GM23338 (cell line): ENCODE measurements at regions not wholly inside any gene's neighbourhood (a gene's known extent, or its start where the extent isn't known, plus 50 kb on each side); places are given as distances from the start of the nearest gene placed in this dataset.

Experiments
- ATAC-seq: fragments of 200-7000 bp; cut with Tn5 transposase; 3 replicates; pipeline ENCODE4 v1.9.1; 2020
- DNase-seq: peaks from one replicate; pipeline ENCODE4 v3.0.0-alpha.2; 2015; ENCODE audit warnings: low spot score
- H2AFZ ChIP-seq: fragments of 200-600 bp; sonication (generic); 2 replicates; pipeline ENCODE4 v1.8.0; 2016; ENCODE audit warnings: antibody characterized with exemption, mild to moderate bottlenecking, moderate library complexity
- H3F3A ChIP-seq: fragments of 200-600 bp; sonication (generic); replicated peaks from 2 replicates; pipeline ENCODE4 v1.8.0; 2017; ENCODE audit warnings: antibody characterized with exemption, mixed run types, low read depth
- H3K27ac ChIP-seq: fragments of 200-600 bp; sonication (generic); 2 replicates; pipeline ENCODE4 v1.6.1; 2016; ENCODE audit warnings: low read depth
- H3K27me3 ChIP-seq: fragments of 200-600 bp; sonication (generic); 2 replicates; pipeline ENCODE4 v1.8.0; 2016; ENCODE audit warnings: mild to moderate bottlenecking, mixed run types, moderate library complexity; ENCODE audit not compliant: insufficient read depth
- H3K36me3 ChIP-seq: fragments of 200-600 bp; sonication (generic); 2 replicates; pipeline ENCODE4 v1.8.0; 2016; ENCODE audit warnings: mild to moderate bottlenecking; ENCODE audit not compliant: insufficient read depth
- H3K4me1 ChIP-seq: fragments of 200-600 bp; sonication (generic); 2 replicates; pipeline ENCODE4 v1.8.0; 2016; ENCODE audit warnings: mild to moderate bottlenecking, moderate library complexity; ENCODE audit not compliant: insufficient read depth
- H3K4me2 ChIP-seq: fragments of 200-600 bp; sonication (generic); 2 replicates; pipeline ENCODE4 v1.7.1; 2017; ENCODE audit warnings: mixed run types
- H3K4me3 ChIP-seq: fragments of 200-600 bp; sonication (generic); 2 replicates; pipeline ENCODE4 v1.6.1; 2016; ENCODE audit warnings: mixed run types
- H3K79me2 ChIP-seq: fragments of 200-600 bp; sonication (generic); replicated peaks from 2 replicates; pipeline ENCODE4 v1.8.0; 2017; ENCODE audit warnings: mild to moderate bottlenecking; ENCODE audit not compliant: insufficient read depth
- H3K9me2 ChIP-seq: fragments of 200-600 bp; sonication (generic); 2 replicates; pipeline ENCODE4 v1.8.0; 2017; ENCODE audit not compliant: insufficient read depth
- H4K20me1 ChIP-seq: fragments of 200-600 bp; sonication (generic); replicated peaks from 2 replicates; pipeline ENCODE4 v1.8.0; 2017; ENCODE audit warnings: mild to moderate bottlenecking; ENCODE audit not compliant: insufficient read depth
- H3K27ac Mint-ChIP-seq: 2 replicates; pipeline ENCODE4 v1.8.0; 2020; ENCODE audit warnings: inconsistent platforms, mild to moderate bottlenecking, moderate library complexity, mixed read lengths
- H3K27me3 Mint-ChIP-seq: 3 replicates; pipeline ENCODE4 v1.8.0; 2022; ENCODE audit warnings: low read depth, mild to moderate bottlenecking, moderate library complexity, mixed read lengths, inconsistent platforms; ENCODE audit not compliant: insufficient read depth, poor library complexity
- H3K36me3 Mint-ChIP-seq: 3 replicates; pipeline ENCODE4 v1.8.0; 2021; ENCODE audit warnings: low read depth, mild to moderate bottlenecking, inconsistent platforms, moderate library complexity, mixed read lengths
- H3K4me1 Mint-ChIP-seq: 3 replicates; pipeline ENCODE4 v1.8.0; 2020; ENCODE audit warnings: mild to moderate bottlenecking, inconsistent platforms, mixed read lengths
- H3K4me3 Mint-ChIP-seq: 3 replicates; pipeline ENCODE4 v1.8.0; 2021; ENCODE audit warnings: moderate library complexity, mild to moderate bottlenecking, inconsistent platforms, mixed read lengths
- H3K9me3 Mint-ChIP-seq: 3 replicates; pipeline ENCODE4 v1.8.0; 2020; ENCODE audit warnings: moderate library complexity, mild to moderate bottlenecking, inconsistent platforms, mixed read lengths
- JUNB ChIP-seq: IDR thresholded peaks from one replicate; pipeline ENCODE4 v1.6.1; 2016; ENCODE audit warnings: antibody characterized with exemption; ENCODE audit not compliant: unreplicated experiment
- STAT1 ChIP-seq: IDR thresholded peaks from one replicate; pipeline ENCODE4 v1.6.1; 2016; ENCODE audit warnings: antibody characterized with exemption; ENCODE audit not compliant: unreplicated experiment
- ZNF114 ChIP-seq: fragments of 250-450 bp; sonication (Bioruptor Pico); IDR thresholded peaks from 2 replicates; pipeline ENCODE4 v1.5.0; 2020; ENCODE audit warnings: mild to moderate bottlenecking, moderate library complexity
- ZNF331 ChIP-seq: fragments of 250-450 bp; sonication (Bioruptor Pico); IDR thresholded peaks from 2 replicates; pipeline ENCODE4 v1.5.0; 2020; ENCODE audit warnings: low read depth, mild to moderate bottlenecking, moderate library complexity
- ZNF462 ChIP-seq: fragments of 250-450 bp; sonication (Bioruptor Pico); IDR thresholded peaks from 2 replicates; pipeline ENCODE4 v1.5.0; 2020; ENCODE audit warnings: mild to moderate bottlenecking, moderate library complexity
- TF ChIP-seq, protein P1 (sequence below), 2 experiments: fragments of 200-600 bp in 1 of 2; sonication (generic) in 1 of 2; conservative IDR thresholded peaks; 2 replicates each; pipeline versions ENCODE4 v1.5.1 to v1.6.1; 2016 to 2017; ENCODE audit warnings: antibody characterized with exemption in 2 of 2, low read depth in 2 of 2, mild to moderate bottlenecking in 2 of 2, moderate library complexity in 1 of 2

DNA sequence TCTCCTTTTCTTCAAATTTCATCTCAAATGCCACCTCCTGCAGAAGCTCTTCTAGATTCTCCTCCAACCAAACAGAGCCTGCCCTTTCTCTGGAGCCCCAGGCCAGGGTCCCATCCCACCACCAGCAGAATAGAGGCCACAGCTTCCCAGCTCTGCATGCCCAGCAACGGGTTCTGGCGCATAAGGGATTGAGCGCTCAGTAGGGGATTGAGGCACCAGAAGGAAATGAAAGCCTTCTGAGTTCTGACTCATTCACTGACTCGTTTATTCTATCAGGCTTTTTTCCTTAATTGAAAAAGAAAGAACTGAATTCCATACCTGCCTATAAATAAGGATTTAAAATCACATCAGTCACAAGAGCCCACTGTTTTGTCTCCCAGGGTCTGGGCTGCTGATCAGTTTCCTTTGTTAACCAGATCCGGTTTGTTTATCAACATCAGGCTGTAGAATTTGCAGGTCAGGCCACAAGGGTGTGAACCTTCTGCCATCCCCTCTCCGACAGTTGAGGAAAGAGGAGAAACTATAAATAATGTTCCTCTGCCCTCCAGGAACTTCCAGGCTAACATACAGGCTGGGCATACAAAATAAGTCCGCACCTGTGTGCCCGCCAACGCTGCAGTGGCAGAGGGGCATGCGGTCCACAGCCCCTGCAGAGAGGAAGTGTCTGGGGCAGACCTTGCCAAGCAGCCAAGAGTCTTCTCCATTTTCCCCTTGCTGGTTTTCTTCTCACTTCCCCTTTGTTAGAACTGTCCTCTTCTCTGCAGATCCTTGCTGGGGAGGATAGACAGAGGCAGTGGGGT is 63.5 kb upstream of the PRDM11 start:
- Histone ChIP-seq H3K9me2 (0 out of 2 replicates have a peak, but pooled peaks cover 4% of the 10 kb centered on the region), H3K36me3 (no peaks in the 10 kb centered on the region), H3K4me2 (peak overlapping the region; percentile 37), H3K4me3 (no peak overlapping the region), H2AFZ (no peak overlapping the region), H3K27ac (peak overlapping the region; percentile 68), H4K20me1 (no peaks in the 10 kb centered on the region), H3F3A (peaks cover 12% of the 10 kb centered on the region), H3K79me2 (no peaks in the 10 kb centered on the region), H3K27me3 (no peaks in the 10 kb centered on the region), H3K4me1 (peaks cover 52% of the 10 kb centered on the region)
- peak; percentile 52 for ATAC-seq
- TF ChIP-seq STAT1 (no peak), ZNF462 (CRISPR knock-in tag) (0 out of 2 replicates have a peak, but pooled peaks have one; percentile 22)
- DNase-seq: peak; percentile 64
- Mint-ChIP-seq H3K9me3 (0 out of 3 replicates have a peak, but pooled peaks cover 7% of the 10 kb centered on the region), H3K4me3 (peak overlapping the region; percentile 8; the same call in 1 of the 3 replicates), H3K27ac (peak overlapping the region; percentile 25; the same call in 1 of the 2 replicates), H3K27me3 (peaks cover 16% of the 10 kb centered on the region), H3K36me3 (no peaks in the 10 kb centered on the region), H3K4me1 (peaks cover 69% of the 10 kb centered on the region)

- no peak overlapping the region for H2AFZ ChIP-seq
- H3K27ac Mint-ChIP-seq: no peak overlapping the region
- 0 out of 3 replicates have a peak, but pooled peaks cover 7% of the 10 kb centered on the region for H3K9me3 Mint-ChIP-seq
- H4K20me1 ChIP-seq: no peaks in the 10 kb centered on the region
- TF ChIP-seq STAT1 (no peak), ZNF114 (CRISPR knock-in tag) (no peak), ZNF331 (no peak), JUNB (no peak)
- TF ChIP-seq, protein P1, sequence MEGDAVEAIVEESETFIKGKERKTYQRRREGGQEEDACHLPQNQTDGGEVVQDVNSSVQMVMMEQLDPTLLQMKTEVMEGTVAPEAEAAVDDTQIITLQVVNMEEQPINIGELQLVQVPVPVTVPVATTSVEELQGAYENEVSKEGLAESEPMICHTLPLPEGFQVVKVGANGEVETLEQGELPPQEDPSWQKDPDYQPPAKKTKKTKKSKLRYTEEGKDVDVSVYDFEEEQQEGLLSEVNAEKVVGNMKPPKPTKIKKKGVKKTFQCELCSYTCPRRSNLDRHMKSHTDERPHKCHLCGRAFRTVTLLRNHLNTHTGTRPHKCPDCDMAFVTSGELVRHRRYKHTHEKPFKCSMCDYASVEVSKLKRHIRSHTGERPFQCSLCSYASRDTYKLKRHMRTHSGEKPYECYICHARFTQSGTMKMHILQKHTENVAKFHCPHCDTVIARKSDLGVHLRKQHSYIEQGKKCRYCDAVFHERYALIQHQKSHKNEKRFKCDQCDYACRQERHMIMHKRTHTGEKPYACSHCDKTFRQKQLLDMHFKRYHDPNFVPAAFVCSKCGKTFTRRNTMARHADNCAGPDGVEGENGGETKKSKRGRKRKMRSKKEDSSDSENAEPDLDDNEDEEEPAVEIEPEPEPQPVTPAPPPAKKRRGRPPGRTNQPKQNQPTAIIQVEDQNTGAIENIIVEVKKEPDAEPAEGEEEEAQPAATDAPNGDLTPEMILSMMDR (conservative IDR thresholded peaks at IDR 0.05; ENCODE audit: low read depth in 2 of 2): peak; percentile 66 to 84
- no peaks in the 10 kb centered on the region for H3K36me3 Mint-ChIP-seq
- H3K4me3 ChIP-seq: no peak overlapping the region
- peaks cover 18% of the 10 kb centered on the region for H3K27me3 Mint-ChIP-seq
- H3K4me1 Mint-ChIP-seq: peaks cover 75% of the 10 kb centered on the region
- 0 out of 2 replicates have a peak, but pooled peaks cover 4% of the 10 kb centered on the region for H3K9me2 ChIP-seq
- H3K36me3 ChIP-seq: no peaks in the 10 kb centered on the region
- H3K79me2 ChIP-seq: no peaks in the 10 kb centered on the region
- peaks cover 52% of the 10 kb centered on the region for H3K4me1 ChIP-seq
- ATAC-seq (peak; percentile 80), DNase-seq (peak; percentile 89)
- peaks cover 12% of the 10 kb centered on the region for H3F3A ChIP-seq
- H3K27ac ChIP-seq: peak overlapping the region; percentile 68
- H3K4me2 ChIP-seq: peak overlapping the region; percentile 37
- H3K4me3 Mint-ChIP-seq: no peak overlapping the region
- H3K27me3 ChIP-seq: no peaks in the 10 kb centered on the region
Observed at GRCh38 chr11:45083544-45084087, 62.8 kb upstream of the PRDM11 start.
